Gastroesophageal sphincter (tissue), 4 donors: ENCODE measurements at regions not wholly inside any gene's neighbourhood (a gene's known extent, or its start where the extent isn't known, plus 50 kb on each side); places are given as distances from the start of the nearest gene placed in this dataset.

ENCODE experiments used
- ATAC-seq: fragments of 150-250 bp; one replicate; pipeline ENCODE4 v1.9.1; 2016; ENCODE audit warnings: mild to moderate bottlenecking, moderate library complexity
- H3K27ac ChIP-seq, 4 donors: fragments of 200-600 bp; sonication (generic) in 3 of 4; 1 replicate in 3 of 4; 2 replicates in 1 of 4; pipeline ENCODE4 v1.5.1; 2016 to 2019
- H3K27me3 ChIP-seq: fragments of 200-600 bp; sonication (generic); one replicate; pipeline ENCODE4 v1.5.1; 2019
- H3K36me3 ChIP-seq, 2 donors: fragments of 200-600 bp; sonication (generic); one replicate each; pipeline ENCODE4 v1.5.1; 2019; ENCODE audit warnings: control low read depth in 1 of 2
- H3K4me1 ChIP-seq, 3 donors: fragments of 200-600 bp; sonication (generic); 1 replicate in 2 of 3; 2 replicates in 1 of 3; pipeline ENCODE4 v1.5.1; 2016 to 2019; ENCODE audit warnings: control low read depth in 2 of 3
- H3K4me3 ChIP-seq, 2 donors: fragments of 200-600 bp; sonication (generic); one replicate each; pipeline ENCODE4 v1.5.1; 2019; ENCODE audit warnings: mild to moderate bottlenecking in 1 of 2, moderate library complexity in 1 of 2
- H3K9me3 ChIP-seq, 3 donors: fragments of 200-600 bp; sonication (generic); one replicate each; pipeline ENCODE4 v1.5.1; 2017 to 2019; ENCODE audit warnings: control low read depth in 2 of 3
- EP300 ChIP-seq: sonication (generic); formaldehyde crosslinking; IDR thresholded peaks from one replicate; pipeline ENCODE4 v1.6.1; 2017; ENCODE audit warnings: antibody characterized with exemption, mild to moderate bottlenecking
- POLR2A ChIP-seq, 2 donors: fragments of 450-650 bp; IDR thresholded peaks; one replicate each; pipeline ENCODE4 v1.6.1; 2017; ENCODE audit warnings: antibody characterized with exemption in 2 of 2, mild to moderate bottlenecking in 2 of 2, moderate library complexity in 1 of 2
- POLR2AphosphoS5 ChIP-seq: sonication (generic); formaldehyde crosslinking; IDR thresholded peaks from one replicate; pipeline ENCODE4 v1.6.1; 2017; ENCODE audit warnings: antibody characterized with exemption
- whole genome bisulfite sequencing, 2 donors: methylation state at CpG; one replicate each; pipeline ENCODE4 v1.1.5; 2018; ENCODE audit warnings: low coverage in 1 of 2; 5-methylcytosine and 5-hydroxymethylcytosine counted together
- TF ChIP-seq, protein P1 (sequence below), 4 experiments: fragments of 200-600 bp in 2 of 4; fragments of 450-650 bp in 2 of 4; sonication (generic) in 1 of 4; IDR thresholded peaks; one replicate each; pipeline ENCODE4 v1.5.1; 2017 to 2019; ENCODE audit warnings: antibody characterized with exemption in 4 of 4, mild to moderate bottlenecking in 2 of 4, moderate library complexity in 2 of 4

GRCh38 chr1:55347041-55347440 is 131.9 kb upstream of the USP24 start:
- no peaks in the 10 kb centered on the region for H3K9me3 ChIP-seq
- no peak overlapping the region for H3K4me3 ChIP-seq
- no peaks in the 10 kb centered on the region for H3K36me3 ChIP-seq
- WGBS, 2 donors: 74 to 95% methylated on average over 2 of the region's 2 CpGs
- H3K27ac ChIP-seq: no peak overlapping the region
- no peak for ATAC-seq
- TF ChIP-seq POLR2AphosphoS5 (no peak), POLR2A (IDR thresholded peaks at IDR 0.05) (no peak), EP300 (no peak)
- TF ChIP-seq, protein P1, sequence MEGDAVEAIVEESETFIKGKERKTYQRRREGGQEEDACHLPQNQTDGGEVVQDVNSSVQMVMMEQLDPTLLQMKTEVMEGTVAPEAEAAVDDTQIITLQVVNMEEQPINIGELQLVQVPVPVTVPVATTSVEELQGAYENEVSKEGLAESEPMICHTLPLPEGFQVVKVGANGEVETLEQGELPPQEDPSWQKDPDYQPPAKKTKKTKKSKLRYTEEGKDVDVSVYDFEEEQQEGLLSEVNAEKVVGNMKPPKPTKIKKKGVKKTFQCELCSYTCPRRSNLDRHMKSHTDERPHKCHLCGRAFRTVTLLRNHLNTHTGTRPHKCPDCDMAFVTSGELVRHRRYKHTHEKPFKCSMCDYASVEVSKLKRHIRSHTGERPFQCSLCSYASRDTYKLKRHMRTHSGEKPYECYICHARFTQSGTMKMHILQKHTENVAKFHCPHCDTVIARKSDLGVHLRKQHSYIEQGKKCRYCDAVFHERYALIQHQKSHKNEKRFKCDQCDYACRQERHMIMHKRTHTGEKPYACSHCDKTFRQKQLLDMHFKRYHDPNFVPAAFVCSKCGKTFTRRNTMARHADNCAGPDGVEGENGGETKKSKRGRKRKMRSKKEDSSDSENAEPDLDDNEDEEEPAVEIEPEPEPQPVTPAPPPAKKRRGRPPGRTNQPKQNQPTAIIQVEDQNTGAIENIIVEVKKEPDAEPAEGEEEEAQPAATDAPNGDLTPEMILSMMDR (IDR thresholded peaks at IDR 0.05): no peak
- H3K27me3 ChIP-seq: no peaks in the 10 kb centered on the region
- H3K4me1 ChIP-seq: no peaks in the 10 kb centered on the region

DNA sequence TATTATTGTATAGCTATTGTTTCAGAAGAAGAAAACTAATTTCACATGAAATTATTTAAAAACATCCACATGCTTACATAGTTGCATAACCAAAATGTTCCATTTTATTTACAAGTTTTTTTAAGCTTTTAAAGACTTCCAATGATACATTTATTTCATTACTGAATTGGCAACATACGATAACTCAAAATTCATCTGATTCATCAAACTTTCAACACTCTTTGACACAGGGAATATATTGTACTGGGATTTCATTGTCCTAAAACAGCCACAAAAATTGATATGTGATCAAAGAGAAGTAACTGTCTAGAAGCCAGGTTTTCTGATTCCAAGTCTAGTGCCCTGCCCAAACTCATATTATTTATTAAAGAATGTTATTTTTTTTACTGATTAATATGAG is 131.4 kb upstream of the USP24 start:
- ATAC-seq: no peak
- no peaks in the 10 kb centered on the region for H3K4me1 ChIP-seq
- H3K27me3 ChIP-seq: no peaks in the 10 kb centered on the region
- 71 to 85% methylated on average over 1 of the region's 1 CpG for WGBS, 2 donors
- H3K36me3 ChIP-seq: no peaks in the 10 kb centered on the region
- H3K9me3 ChIP-seq: no peaks in the 10 kb centered on the region
- TF ChIP-seq POLR2AphosphoS5: no peak
- TF ChIP-seq EP300: no peak
- no peak for TF ChIP-seq POLR2A (IDR thresholded peaks at IDR 0.05)
- TF ChIP-seq, protein P1 (IDR thresholded peaks at IDR 0.05): no peak
- H3K27ac ChIP-seq: no peak overlapping the region
- no peak overlapping the region for H3K4me3 ChIP-seq

- Histone ChIP-seq H3K36me3 (no peaks in the 10 kb centered on the region), H3K9me3 (peaks cover 0 to 8% (median 0%) of the 10 kb centered on the region in 3 donors), H3K4me1 (no peaks in the 10 kb centered on the region), H3K27me3 (no peaks in the 10 kb centered on the region), H3K27ac (no peak overlapping the region), H3K4me3 (no peak overlapping the region)
- 89 to 94% methylated on average over 4 of the region's 4 CpGs for WGBS, 2 donors
- ATAC-seq: no peak
- TF ChIP-seq EP300 (no peak), POLR2AphosphoS5 (no peak), POLR2A (IDR thresholded peaks at IDR 0.05) (no peak)
- TF ChIP-seq, protein P1 (IDR thresholded peaks at IDR 0.05): no peak
Measured at GRCh38 chr1:55339681-55340080, 124.5 kb upstream of the USP24 start.

DNA sequence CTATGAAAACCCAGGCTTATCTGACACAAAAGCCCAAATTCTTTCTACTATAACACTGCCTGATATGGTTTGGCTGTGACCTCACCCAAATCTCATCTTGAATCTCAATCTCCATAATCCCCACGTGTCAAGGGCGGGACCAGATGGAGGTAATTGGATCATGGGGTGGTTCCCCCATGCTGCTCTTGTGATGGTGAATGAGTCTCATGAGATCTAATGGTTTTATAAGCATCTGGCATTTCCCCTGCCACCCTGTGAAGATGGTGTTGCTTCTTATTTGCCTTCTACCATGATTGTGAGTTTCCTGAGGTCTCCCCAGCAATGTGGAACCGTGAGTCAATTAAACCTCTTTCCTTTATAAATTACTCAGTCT is 123.3 kb upstream of the USP24 start:
- H3K36me3 ChIP-seq: no peaks in the 10 kb centered on the region
- H3K9me3 ChIP-seq: peaks cover 0 to 8% (median 0%) of the 10 kb centered on the region in 3 donors
- no peaks in the 10 kb centered on the region for H3K27me3 ChIP-seq
- ATAC-seq: no peak
- no peak overlapping the region for H3K27ac ChIP-seq
- no peak for TF ChIP-seq POLR2A (IDR thresholded peaks at IDR 0.05)
- no peak for TF ChIP-seq EP300
- TF ChIP-seq, protein P1 (IDR thresholded peaks at IDR 0.05): no peak
- TF ChIP-seq POLR2AphosphoS5: no peak
- WGBS, 2 donors: 69 to 86% methylated on average over 3 of the region's 3 CpGs
- H3K4me3 ChIP-seq: no peak overlapping the region
- no peaks in the 10 kb centered on the region for H3K4me1 ChIP-seq

DNA sequence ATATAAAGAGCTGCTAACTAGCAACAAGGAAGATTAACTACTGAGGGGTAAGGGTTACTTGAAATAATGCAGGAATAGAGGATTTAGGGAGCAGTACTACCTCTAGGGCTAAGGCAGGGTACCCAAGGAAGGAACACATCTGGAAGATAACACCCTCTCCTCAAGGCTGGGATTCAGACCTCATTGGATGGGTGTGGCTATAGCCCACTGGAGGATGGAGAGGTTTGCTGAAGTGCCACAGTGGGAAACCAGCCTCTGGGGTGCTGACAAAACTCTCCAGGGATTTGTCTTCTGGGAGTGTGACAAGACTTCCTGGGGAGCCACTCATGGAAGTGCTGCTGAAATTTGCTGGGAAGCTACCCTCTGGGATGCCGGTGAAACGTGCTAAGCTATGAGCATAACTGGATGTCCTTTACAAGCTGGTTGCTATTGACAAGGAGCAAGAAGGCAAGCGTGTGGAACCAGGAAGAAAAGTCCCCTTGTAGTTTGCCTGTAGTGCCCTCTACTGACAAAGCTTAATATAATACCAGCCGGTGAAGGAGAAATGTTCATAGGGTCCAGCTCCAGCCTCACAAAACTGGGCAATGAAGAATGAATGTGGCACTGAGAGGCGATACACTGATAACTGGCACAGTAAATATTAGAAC is 122.8 kb upstream of the USP24 start:
- 73 to 80% methylated on average over 2 to 4 of the region's 5 CpGs for WGBS, 2 donors
- Histone ChIP-seq H3K9me3 (peaks cover 0 to 8% (median 0%) of the 10 kb centered on the region in 3 donors), H3K27ac (no peak overlapping the region), H3K27me3 (no peaks in the 10 kb centered on the region), H3K4me3 (no peak overlapping the region), H3K36me3 (no peaks in the 10 kb centered on the region), H3K4me1 (no peaks in the 10 kb centered on the region)
- TF ChIP-seq POLR2A (IDR thresholded peaks at IDR 0.05): no peak
- TF ChIP-seq, protein P1 (IDR thresholded peaks at IDR 0.05): peak in 1 of 4 experiments; percentile 36
- no peak for ATAC-seq
